PC-3 (cell line): ENCODE measurements at regions not wholly inside any gene's neighbourhood (a gene's known extent, or its start where the extent isn't known, plus 50 kb on each side); places are given as distances from the start of the nearest gene placed in this dataset.
A peak's percentile ranks its signal among the peaks of the same experiment; 100 is the strongest.

ENCODE experiments used
- ATAC-seq: fragments of 200-7000 bp; cut with Tn5 transposase; 2 replicates; pipeline ENCODE4 v1.9.1; 2020; ENCODE audit warnings: mild to moderate bottlenecking, moderate library complexity
- BruUV-seq: library from RNA; stranded (reverse); fragments of 400-500 nt; replicated peaks from 2 replicates; lab custom pipeline; 2021; lab: Mats Ljungman, UMichigan
- CTCF ChIA-PET: fragments of 300-600 bp; sonication (Branson Sonifier 250); formaldehyde crosslinking; loops from one replicate; lab custom pipeline; 2022; ENCODE audit warnings: antibody characterized with exemption; lab: Charles Lee
- POLR2A ChIA-PET: fragments of 300-600 bp; sonication (Branson Sonifier 250); formaldehyde crosslinking; loops from one replicate; lab custom pipeline; 2022; ENCODE audit warnings: antibody characterized with exemption; ENCODE audit not compliant: unreplicated experiment; lab: Charles Lee
- DNase-seq: peaks from one replicate; pipeline ENCODE4 v3.0.0-alpha.2; 2015
- H2AFZ ChIP-seq: fragments of 300-600 bp; sonication (generic); 2 replicates; pipeline ENCODE4 v1.6.0; 2016; ENCODE audit warnings: antibody characterized with exemption, low read length
- H3F3A ChIP-seq: fragments of 300-600 bp; sonication (generic); one replicate; pipeline ENCODE4 v1.6.0; 2017; ENCODE audit warnings: antibody characterized with exemption, low read length, control low read depth, mild to moderate bottlenecking; ENCODE audit not compliant: unreplicated experiment
- H3K27ac ChIP-seq: fragments of 300-600 bp; sonication (generic); 2 replicates; pipeline ENCODE4 v1.5.1; 2016; ENCODE audit warnings: mild to moderate bottlenecking, low read length
- H3K27me3 ChIP-seq: fragments of 300-600 bp; sonication (generic); 2 replicates; pipeline ENCODE4 v1.6.1; 2016; ENCODE audit warnings: low read length, mixed read lengths
- H3K36me3 ChIP-seq: fragments of 300-600 bp; sonication (generic); 2 replicates; pipeline ENCODE4 v1.6.1; 2016; ENCODE audit warnings: low read depth, mixed run types, low read length, mixed read lengths
- H3K4me1 ChIP-seq: fragments of 300-600 bp; sonication (generic); 2 replicates; pipeline ENCODE4 v1.5.1; 2016; ENCODE audit warnings: low read length; ENCODE audit not compliant: insufficient read depth
- H3K4me2 ChIP-seq: fragments of 300-600 bp; sonication (generic); 2 replicates; pipeline ENCODE4 v1.6.0; 2016; ENCODE audit warnings: low read length
- H3K4me3 ChIP-seq: fragments of 300-600 bp; sonication (generic); 2 replicates; pipeline ENCODE4 v1.5.1; 2016; ENCODE audit warnings: mild to moderate bottlenecking, low read length, mixed read lengths
- H3K79me2 ChIP-seq: fragments of 300-600 bp; sonication (generic); 2 replicates; pipeline ENCODE4 v1.6.1; 2017; ENCODE audit warnings: low read length, mixed read lengths
- H3K9ac ChIP-seq: fragments of 300-600 bp; sonication (generic); 2 replicates; pipeline ENCODE4 v1.6.0; 2016; ENCODE audit warnings: mild to moderate bottlenecking, low read length
- H3K9me2 ChIP-seq: fragments of 300-600 bp; sonication (generic); replicated peaks from 2 replicates; pipeline ENCODE4 v1.6.1; 2016; ENCODE audit warnings: mixed run types, low read length, mixed read lengths
- H3K9me3 ChIP-seq: fragments of 300-600 bp; sonication (generic); 2 replicates; pipeline ENCODE4 v1.6.1; 2016; ENCODE audit warnings: low read length, mixed read lengths
- H4K20me1 ChIP-seq: fragments of 300-600 bp; sonication (generic); 2 replicates; pipeline ENCODE4 v1.6.1; 2016; ENCODE audit warnings: low read length, mixed read lengths
- CTCF ChIP-seq: fragments of 300-600 bp; sonication (generic); conservative IDR thresholded peaks from 2 replicates; pipeline ENCODE4 v1.5.1; 2017; ENCODE audit warnings: antibody characterized with exemption, low read depth, mild to moderate bottlenecking, low read length
- EZH2 ChIP-seq: fragments of 300-600 bp; sonication (generic); IDR thresholded peaks from one replicate; pipeline ENCODE4 v1.6.1; 2017; ENCODE audit warnings: antibody characterized with exemption, mild to moderate bottlenecking, low read length; ENCODE audit not compliant: unreplicated experiment
- EZH2phosphoT487 ChIP-seq: fragments of 300-600 bp; sonication (generic); IDR thresholded peaks from 2 replicates; pipeline ENCODE4 v1.6.1; 2018; ENCODE audit warnings: mild to moderate bottlenecking, antibody characterized with exemption, low read length, borderline replicate concordance
- intact Hi-C: fragments of 100-400 bp; cut with micrococcal nuclease; formaldehyde crosslinking; loops from 2 replicates; pipeline ENCODE4 v1.9.0; 2023

GRCh38 chr1:198937231-198938031 lies 298.6 kb downstream of the PTPRC start:
- POLR2A ChIA-PET = interaction anchor here (0.6 to 0.7 kb wide), 3 partner anchors 42 to 291 kb away, joined by 3 to 13 read pairs (median 3); no protein-coding TSS in a partner anchor
- no TSS peak for BruUV-seq
- CTCF ChIA-PET = interaction anchor here (0.6 to 0.7 kb wide), 2 partner anchors 80 to 1586 kb away, joined by 3 to 5 read pairs; no protein-coding TSS in a partner anchor

GRCh38 chr1:198939286-198939685 lies 300.4 kb downstream of the PTPRC start:
- BruUV-seq = no TSS peak
- TF ChIP-seq EZH2 = no peak
- no peak for TF ChIP-seq CTCF
- no peak for TF ChIP-seq EZH2phosphoT487
- DNase-seq = no peak
- intact Hi-C loops = loop anchor here (5.0 kb wide), 5 partner anchors 47 to 333 kb away; no protein-coding TSS in a partner anchor
- Histone ChIP-seq H3K9ac (no peak overlapping the region), H3K9me3 (no peaks in the 10 kb centered on the region), H3K4me3 (no peak overlapping the region), H3K79me2 (peaks cover 27% of the 10 kb centered on the region), H3K36me3 (no peaks in the 10 kb centered on the region), H3K4me1 (peaks cover 9% of the 10 kb centered on the region), H3K27me3 (no peaks in the 10 kb centered on the region), H4K20me1 (no peaks in the 10 kb centered on the region), H3K27ac (no peak overlapping the region), H3K4me2 (no peak overlapping the region), H2AFZ (no peak overlapping the region), H3K9me2 (no peaks in the 10 kb centered on the region), H3F3A (no peaks in the 10 kb centered on the region)
- POLR2A ChIA-PET = no interaction called here
- no peak for ATAC-seq
- CTCF ChIA-PET = no interaction called here

More at GRCh38 chr1:198937231-198938031, 298.6 kb downstream of the PTPRC start:
- H3K4me2 ChIP-seq = peak overlapping the region; percentile 91
- H2AFZ ChIP-seq = peak overlapping the region; percentile 46; the same call in 1 of the 2 replicates
- H3K36me3 ChIP-seq = no peaks in the 10 kb centered on the region; the same call in 1 of the 2 replicates
- no peak for TF ChIP-seq CTCF
- TF ChIP-seq EZH2 = no peak
- TF ChIP-seq EZH2phosphoT487 = no peak
- peak overlapping the region; percentile 83 for H3K4me3 ChIP-seq
- intact Hi-C loops = loop anchor here (1.0 to 5.0 kb wide), 7 partner anchors 33 to 335 kb away; no protein-coding TSS in a partner anchor
- no peaks in the 10 kb centered on the region for H3K27me3 ChIP-seq
- H3K4me1 ChIP-seq = peaks cover 26% of the 10 kb centered on the region
- H3K9me3 ChIP-seq = no peaks in the 10 kb centered on the region
- H3K9me2 ChIP-seq = no peaks in the 10 kb centered on the region
- H3F3A ChIP-seq = no peaks in the 10 kb centered on the region
- peaks cover 46% of the 10 kb centered on the region for H3K79me2 ChIP-seq
- peak; percentile 86 for DNase-seq
- no peaks in the 10 kb centered on the region for H4K20me1 ChIP-seq
- H3K27ac ChIP-seq = peak overlapping the region; percentile 89
- peak; percentile 83 for ATAC-seq
- H3K9ac ChIP-seq = peak overlapping the region; percentile 69
